ENCODE measurements at regions not wholly inside any gene's neighbourhood (a gene's known extent, or its start where the extent isn't known, plus 50 kb on each side); places are given as distances from the start of the nearest gene placed in this dataset.

DNA sequence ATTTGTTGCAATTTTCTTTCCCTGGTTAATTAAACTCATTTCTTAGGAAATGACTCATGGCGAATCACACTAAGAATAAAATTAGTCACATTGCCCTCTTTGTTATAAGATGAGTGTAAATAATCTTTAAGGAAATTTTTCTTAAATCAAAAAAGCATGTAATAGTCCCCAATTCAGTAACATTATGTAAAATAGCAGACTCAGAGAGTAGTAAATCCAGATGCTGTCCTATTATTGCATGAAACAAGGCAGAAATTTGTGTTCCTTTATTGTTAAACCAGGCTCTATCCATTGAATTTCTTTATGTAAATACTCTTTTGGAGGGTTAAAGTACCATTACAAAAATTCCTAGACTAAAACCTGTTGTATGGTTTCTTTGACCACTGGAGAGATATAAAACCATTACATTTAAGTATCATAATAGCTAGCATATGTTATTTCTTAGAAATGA is 154.5 kb upstream of the C1orf87 start:
- TF ChIP-seq EZH2 (IDR thresholded peaks at IDR 0.05) (no peak), POLR2AphosphoS5 (IDR thresholded peaks at IDR 0.05; ENCODE audit: borderline replicate concordance, low read depth, low read length) (no peak), FOXP2 (optimal IDR thresholded peaks at IDR 0.05; ENCODE audit: control extremely low read depth, extremely low read length, insufficient read depth) (no peak)

Data from SK-N-MC (cell line).